ENCODE measurements at regions not wholly inside any gene's neighbourhood (a gene's known extent, or its start where the extent isn't known, plus 50 kb on each side); places are given as distances from the start of the nearest gene placed in this dataset.

DNA sequence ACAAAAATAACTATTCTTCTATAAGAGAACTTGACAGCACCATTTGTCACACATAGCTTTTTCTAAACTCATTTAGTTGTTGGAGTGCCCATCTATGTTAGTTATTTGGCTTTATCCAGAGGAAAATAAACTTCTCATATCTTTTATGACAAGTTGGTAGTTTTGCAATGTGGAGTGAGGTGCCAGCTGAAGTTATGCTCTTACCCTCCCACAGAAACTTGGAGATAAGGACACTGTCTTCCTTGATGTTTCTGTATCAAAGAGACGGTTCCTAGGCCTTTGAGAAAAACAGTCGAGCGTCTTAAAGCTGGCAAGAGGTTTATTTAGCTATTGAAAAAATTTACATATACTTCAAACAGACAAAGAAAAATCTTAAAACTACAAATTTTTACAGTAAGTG lies 1079.7 kb downstream of the SLITRK1 start:
- Histone ChIP-seq H3K27ac (ENCODE audit: low read depth in 1 of 2, low read length in 1 of 2) (no peak overlapping the region), H3K27me3 (ENCODE audit: control insufficient read depth in 2 of 2, insufficient read depth in 1 of 2, low read length in 1 of 2) (no peaks in the 10 kb centered on the region), H3K36me3 (ENCODE audit: control insufficient read depth in 2 of 2, insufficient read depth in 2 of 2, low read length in 1 of 2) (no peaks in the 10 kb centered on the region), H3K9me3 (ENCODE audit: control insufficient read depth in 2 of 2, insufficient read depth in 1 of 2, low read length in 1 of 2) (peaks cover 2 to 8% of the 10 kb centered on the region in 2 donors), H3K4me1 (ENCODE audit: control insufficient read depth in 2 of 2, insufficient read depth in 2 of 2, low read length in 2 of 2) (no peaks in the 10 kb centered on the region), H3K4me3 (ENCODE audit: low read length in 2 of 2) (no peak overlapping the region)
- no peak for DNase-seq (ENCODE audit: low read depth in 6 of 9, low spot score in 9 of 9)
- 97% methylated on average over 3 of the region's 3 CpGs for WGBS

DNA sequence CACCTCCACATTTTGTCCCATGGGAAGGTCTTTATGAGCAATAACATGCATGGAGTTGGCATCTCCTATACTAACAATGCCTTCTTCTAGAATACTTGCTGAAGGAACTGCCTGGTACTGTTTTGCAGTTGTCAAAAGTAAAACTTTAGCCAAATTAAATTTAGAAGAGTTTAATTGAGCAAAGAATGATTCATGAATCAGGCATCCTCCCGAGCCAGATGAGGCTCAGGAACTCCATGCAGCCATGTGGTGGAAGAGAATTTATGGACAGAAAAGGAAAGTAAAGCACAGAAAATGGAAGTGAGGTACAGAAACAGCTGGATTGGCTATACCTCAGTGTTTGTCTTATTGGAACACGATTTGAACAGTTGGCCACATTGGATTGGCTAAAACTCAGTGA lies 1081.9 kb downstream of the SLITRK1 start:
- no peak overlapping the region for H3K27ac ChIP-seq (ENCODE audit: low read depth in 1 of 2, low read length in 1 of 2)
- WGBS: 93% methylated on average over 2 of the region's 2 CpGs
- no peak for DNase-seq (ENCODE audit: low read depth in 6 of 9, low spot score in 9 of 9)
- H3K27me3 ChIP-seq (ENCODE audit: control insufficient read depth in 2 of 2, insufficient read depth in 1 of 2, low read length in 1 of 2): no peaks in the 10 kb centered on the region
- H3K4me1 ChIP-seq (ENCODE audit: control insufficient read depth in 2 of 2, insufficient read depth in 2 of 2, low read length in 2 of 2): no peaks in the 10 kb centered on the region
- H3K9me3 ChIP-seq (ENCODE audit: control insufficient read depth in 2 of 2, insufficient read depth in 1 of 2, low read length in 1 of 2): peaks cover under 1 to 5% of the 10 kb centered on the region in 2 donors
- no peak overlapping the region for H3K4me3 ChIP-seq (ENCODE audit: low read length in 2 of 2)
- no peaks in the 10 kb centered on the region for H3K36me3 ChIP-seq (ENCODE audit: control insufficient read depth in 2 of 2, insufficient read depth in 2 of 2, low read length in 1 of 2)

DNA sequence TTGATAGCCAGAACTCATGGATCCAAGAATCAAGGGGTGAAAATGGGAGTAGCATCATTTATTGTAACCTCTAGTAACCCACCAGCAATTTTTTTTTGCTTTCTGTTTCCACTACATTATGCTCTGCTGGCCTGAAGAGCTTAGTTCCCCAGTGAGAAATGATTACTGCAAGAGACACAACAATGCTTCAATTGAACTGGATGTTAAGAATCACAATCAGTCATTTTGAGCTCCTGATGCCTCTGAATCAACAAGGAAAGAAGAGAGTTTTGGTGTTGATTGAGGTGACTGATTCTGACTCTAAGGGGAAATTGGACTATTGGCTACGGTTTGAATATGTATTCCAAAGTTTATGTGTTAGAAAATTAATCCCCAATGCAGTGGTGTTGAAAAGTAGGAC lies 1084.4 kb downstream of the SLITRK1 start:
- Histone ChIP-seq H3K9me3 (ENCODE audit: control insufficient read depth in 2 of 2, insufficient read depth in 1 of 2, low read length in 1 of 2) (no peaks in the 10 kb centered on the region), H3K4me3 (ENCODE audit: low read length in 2 of 2) (no peak overlapping the region), H3K36me3 (ENCODE audit: control insufficient read depth in 2 of 2, insufficient read depth in 2 of 2, low read length in 1 of 2) (no peaks in the 10 kb centered on the region), H3K27ac (ENCODE audit: low read depth in 1 of 2, low read length in 1 of 2) (no peak overlapping the region), H3K4me1 (ENCODE audit: control insufficient read depth in 2 of 2, insufficient read depth in 2 of 2, low read length in 2 of 2) (no peaks in the 10 kb centered on the region), H3K27me3 (ENCODE audit: control insufficient read depth in 2 of 2, insufficient read depth in 1 of 2, low read length in 1 of 2) (no peaks in the 10 kb centered on the region)
- DNase-seq (ENCODE audit: low read depth in 6 of 9, low spot score in 9 of 9): no peak
- WGBS: 80% methylated on average over 1 of the region's 1 CpG

GRCh38 chr13:82791035-82791434 lies 1091.2 kb downstream of the SLITRK1 start:
- H3K4me1 ChIP-seq (ENCODE audit: control insufficient read depth in 2 of 2, insufficient read depth in 2 of 2, low read length in 2 of 2): no peaks in the 10 kb centered on the region
- H3K27me3 ChIP-seq (ENCODE audit: control insufficient read depth in 2 of 2, insufficient read depth in 1 of 2, low read length in 1 of 2): no peaks in the 10 kb centered on the region
- H3K36me3 ChIP-seq (ENCODE audit: control insufficient read depth in 2 of 2, insufficient read depth in 2 of 2, low read length in 1 of 2): no peaks in the 10 kb centered on the region
- no peak overlapping the region for H3K4me3 ChIP-seq (ENCODE audit: low read length in 2 of 2)
- WGBS: 91% methylated on average over 4 of the region's 4 CpGs
- no peak overlapping the region for H3K27ac ChIP-seq (ENCODE audit: low read depth in 1 of 2, low read length in 1 of 2)
- DNase-seq (ENCODE audit: low read depth in 6 of 9, low spot score in 9 of 9): no peak
- H3K9me3 ChIP-seq (ENCODE audit: control insufficient read depth in 2 of 2, insufficient read depth in 1 of 2, low read length in 1 of 2): peaks cover 0 to 4% of the 10 kb centered on the region in 2 donors

DNA sequence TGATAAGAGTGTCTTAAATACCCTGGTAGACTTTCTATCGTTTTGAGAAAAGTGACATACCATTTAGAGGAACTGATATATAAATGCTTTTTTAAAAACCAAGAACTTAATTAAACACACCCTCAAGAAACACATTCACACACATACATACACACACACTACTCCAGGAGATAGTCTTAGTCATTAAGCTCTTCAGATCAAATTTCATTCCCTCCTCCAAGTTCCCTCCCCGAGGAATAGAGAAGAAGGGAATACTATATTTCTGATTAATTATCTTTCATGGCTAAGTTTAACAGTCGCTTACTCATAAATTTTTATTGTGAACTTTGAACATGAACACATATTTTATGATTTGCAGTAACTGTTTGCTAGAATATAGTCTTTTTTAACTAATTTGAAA lies 1109.5 kb downstream of the SLITRK1 start:
- Histone ChIP-seq H3K27ac (ENCODE audit: low read depth in 1 of 2, low read length in 1 of 2) (no peak overlapping the region), H3K9me3 (ENCODE audit: control insufficient read depth in 2 of 2, insufficient read depth in 1 of 2, low read length in 1 of 2) (peaks cover 0 to 2% of the 10 kb centered on the region in 2 donors), H3K4me1 (ENCODE audit: control insufficient read depth in 2 of 2, insufficient read depth in 2 of 2, low read length in 2 of 2) (no peaks in the 10 kb centered on the region), H3K27me3 (ENCODE audit: control insufficient read depth in 2 of 2, insufficient read depth in 1 of 2, low read length in 1 of 2) (no peaks in the 10 kb centered on the region), H3K4me3 (ENCODE audit: low read length in 2 of 2) (no peak overlapping the region), H3K36me3 (ENCODE audit: control insufficient read depth in 2 of 2, insufficient read depth in 2 of 2, low read length in 1 of 2) (no peaks in the 10 kb centered on the region)
- DNase-seq (ENCODE audit: low read depth in 6 of 9, low spot score in 9 of 9): no peak
- WGBS: 81% methylated on average over 3 of the region's 3 CpGs

DNA sequence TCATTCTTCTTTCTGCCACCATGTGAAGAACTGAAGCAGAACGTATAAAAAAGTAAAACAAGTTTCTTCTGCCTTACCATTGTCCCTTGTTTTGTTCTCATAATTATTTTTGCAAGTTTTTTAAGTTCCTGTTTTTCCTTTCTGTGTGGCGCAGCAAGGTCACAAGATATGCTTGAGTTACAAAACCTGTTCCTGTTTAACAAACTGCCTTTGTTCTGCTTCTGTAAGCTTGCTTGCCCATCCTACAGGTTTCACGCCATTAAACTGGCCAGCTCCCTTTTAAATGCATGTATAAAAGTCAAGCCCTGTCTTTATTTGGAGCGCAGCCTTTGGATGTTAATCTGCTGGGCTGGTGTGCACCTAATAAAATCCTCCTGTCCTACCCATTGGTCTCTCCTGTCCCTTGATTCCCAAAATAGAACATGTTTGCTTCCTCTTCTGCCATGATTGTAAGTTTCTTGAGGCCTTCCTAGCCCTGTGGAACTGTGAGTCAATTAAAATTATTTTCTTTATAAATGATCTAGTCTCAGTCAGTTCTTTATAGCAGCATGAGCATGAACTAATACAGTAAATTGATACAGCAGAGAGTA lies 1115.4 kb downstream of the SLITRK1 start:
- no peaks in the 10 kb centered on the region for H3K27me3 ChIP-seq (ENCODE audit: control insufficient read depth in 2 of 2, insufficient read depth in 1 of 2, low read length in 1 of 2)
- 91% methylated on average over 4 of the region's 4 CpGs for whole genome bisulfite sequencing
- no peak overlapping the region for H3K27ac ChIP-seq (ENCODE audit: low read depth in 1 of 2, low read length in 1 of 2)
- DNase-seq (ENCODE audit: low read depth in 6 of 9, low spot score in 9 of 9): no peak
- no peak overlapping the region for H3K4me3 ChIP-seq (ENCODE audit: low read length in 2 of 2)
- H3K9me3 ChIP-seq (ENCODE audit: control insufficient read depth in 2 of 2, insufficient read depth in 1 of 2, low read length in 1 of 2): peaks cover 0 to 4% of the 10 kb centered on the region in 2 donors
- H3K4me1 ChIP-seq (ENCODE audit: control insufficient read depth in 2 of 2, insufficient read depth in 2 of 2, low read length in 2 of 2): no peaks in the 10 kb centered on the region
- no peaks in the 10 kb centered on the region for H3K36me3 ChIP-seq (ENCODE audit: control insufficient read depth in 2 of 2, insufficient read depth in 2 of 2, low read length in 1 of 2)

DNA sequence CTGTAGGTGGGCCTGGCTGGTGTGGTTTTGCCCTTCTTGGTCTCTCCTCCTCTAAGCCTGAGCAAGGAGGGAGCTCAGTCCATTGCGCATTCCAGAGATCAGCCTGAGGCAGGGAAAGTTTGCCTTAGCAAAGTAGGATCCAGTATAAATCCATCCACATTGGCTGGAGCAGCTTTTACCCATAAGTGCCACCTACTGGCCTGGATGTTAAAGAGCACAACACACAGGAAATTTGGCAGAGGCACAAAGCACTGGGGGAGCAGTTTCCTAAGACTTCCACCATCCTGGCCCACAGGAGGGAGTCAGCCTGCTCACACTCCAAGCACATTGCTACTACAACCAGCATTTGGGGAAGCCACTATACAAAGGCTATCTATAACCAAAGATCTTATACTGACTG lies 1124.2 kb downstream of the SLITRK1 start:
- H3K4me3 ChIP-seq (ENCODE audit: low read length in 2 of 2): no peak overlapping the region
- H3K36me3 ChIP-seq (ENCODE audit: control insufficient read depth in 2 of 2, insufficient read depth in 2 of 2, low read length in 1 of 2): no peaks in the 10 kb centered on the region
- 97% methylated on average over 1 of the region's 1 CpG for WGBS
- H3K27me3 ChIP-seq (ENCODE audit: control insufficient read depth in 2 of 2, insufficient read depth in 1 of 2, low read length in 1 of 2): no peaks in the 10 kb centered on the region
- H3K4me1 ChIP-seq (ENCODE audit: control insufficient read depth in 2 of 2, insufficient read depth in 2 of 2, low read length in 2 of 2): no peaks in the 10 kb centered on the region
- no peak overlapping the region for H3K27ac ChIP-seq (ENCODE audit: low read depth in 1 of 2, low read length in 1 of 2)
- H3K9me3 ChIP-seq (ENCODE audit: control insufficient read depth in 2 of 2, insufficient read depth in 1 of 2, low read length in 1 of 2): no peaks in the 10 kb centered on the region
- no peak for DNase-seq (ENCODE audit: low read depth in 6 of 9, low spot score in 9 of 9)

GRCh38 chr13:82751206-82751605 lies 1131.1 kb downstream of the SLITRK1 start:
- no peaks in the 10 kb centered on the region for H3K4me1 ChIP-seq (ENCODE audit: control insufficient read depth in 2 of 2, insufficient read depth in 2 of 2, low read length in 2 of 2)
- no peaks in the 10 kb centered on the region for H3K36me3 ChIP-seq (ENCODE audit: control insufficient read depth in 2 of 2, insufficient read depth in 2 of 2, low read length in 1 of 2)
- no peak overlapping the region for H3K4me3 ChIP-seq (ENCODE audit: low read length in 2 of 2)
- H3K9me3 ChIP-seq (ENCODE audit: control insufficient read depth in 2 of 2, insufficient read depth in 1 of 2, low read length in 1 of 2): no peaks in the 10 kb centered on the region
- no peaks in the 10 kb centered on the region for H3K27me3 ChIP-seq (ENCODE audit: control insufficient read depth in 2 of 2, insufficient read depth in 1 of 2, low read length in 1 of 2)
- no peak overlapping the region for H3K27ac ChIP-seq (ENCODE audit: low read depth in 1 of 2, low read length in 1 of 2)
- no peak for DNase-seq (ENCODE audit: low read depth in 6 of 9, low spot score in 9 of 9)

- 93% methylated on average over 3 of the region's 3 CpGs for WGBS
- Histone ChIP-seq H3K9me3 (ENCODE audit: control insufficient read depth in 2 of 2, insufficient read depth in 1 of 2, low read length in 1 of 2) (no peaks in the 10 kb centered on the region), H3K4me1 (ENCODE audit: control insufficient read depth in 2 of 2, insufficient read depth in 2 of 2, low read length in 2 of 2) (no peaks in the 10 kb centered on the region), H3K4me3 (ENCODE audit: low read length in 2 of 2) (no peak overlapping the region), H3K36me3 (ENCODE audit: control insufficient read depth in 2 of 2, insufficient read depth in 2 of 2, low read length in 1 of 2) (no peaks in the 10 kb centered on the region), H3K27me3 (ENCODE audit: control insufficient read depth in 2 of 2, insufficient read depth in 1 of 2, low read length in 1 of 2) (no peaks in the 10 kb centered on the region), H3K27ac (ENCODE audit: low read depth in 1 of 2, low read length in 1 of 2) (no peak overlapping the region)
- no peak for DNase-seq (ENCODE audit: low read depth in 6 of 9, low spot score in 9 of 9)
These were observed 1132.7 kb downstream of the SLITRK1 start for GRCh38 chr13:82749551-82749950.

DNA sequence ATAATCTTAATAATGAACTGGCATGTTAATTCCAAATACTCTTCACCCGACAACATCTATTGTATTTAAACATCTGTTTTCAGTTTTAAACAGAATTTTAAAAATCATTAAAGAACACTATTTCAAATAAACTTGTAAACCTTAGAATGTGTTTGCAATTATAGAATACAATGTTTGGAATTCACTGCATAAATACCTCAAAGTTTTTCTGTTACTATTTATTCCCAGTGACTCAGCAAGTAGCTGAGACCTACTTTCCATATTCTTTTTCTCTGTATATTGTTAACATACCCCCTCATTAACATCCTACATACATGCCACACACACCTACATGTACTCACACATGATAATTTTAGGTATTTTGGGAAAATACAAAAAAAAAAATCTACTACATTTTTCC lies 1134.3 kb downstream of the SLITRK1 start:
- 91% methylated on average over 1 of the region's 1 CpG for WGBS
- Histone ChIP-seq H3K4me1 (ENCODE audit: control insufficient read depth in 2 of 2, insufficient read depth in 2 of 2, low read length in 2 of 2) (no peaks in the 10 kb centered on the region), H3K27ac (ENCODE audit: low read depth in 1 of 2, low read length in 1 of 2) (no peak overlapping the region), H3K27me3 (ENCODE audit: control insufficient read depth in 2 of 2, insufficient read depth in 1 of 2, low read length in 1 of 2) (no peaks in the 10 kb centered on the region), H3K9me3 (ENCODE audit: control insufficient read depth in 2 of 2, insufficient read depth in 1 of 2, low read length in 1 of 2) (no peaks in the 10 kb centered on the region), H3K36me3 (ENCODE audit: control insufficient read depth in 2 of 2, insufficient read depth in 2 of 2, low read length in 1 of 2) (no peaks in the 10 kb centered on the region), H3K4me3 (ENCODE audit: low read length in 2 of 2) (no peak overlapping the region)
- DNase-seq (ENCODE audit: low read depth in 6 of 9, low spot score in 9 of 9): no peak

All from thymus (tissue), 11 donors.